SIG-M5 treated with dmso at 0.1 percent for 504 hours (cell line): ENCODE measurements at regions not wholly inside any gene's neighbourhood (a gene's known extent, or its start where the extent isn't known, plus 50 kb on each side); places are given as distances from the start of the nearest gene placed in this dataset.

Experiments
- DNase-seq: peaks from one replicate; lab custom pipeline; 2025; ENCODE audit not compliant: unreplicated experiment; lab: John Stamatoyannopoulos, UW

GRCh38 chr2:12827721-12828120 is 111.0 kb downstream of the TRIB2 start:
- DNase-seq = no peak

DNA sequence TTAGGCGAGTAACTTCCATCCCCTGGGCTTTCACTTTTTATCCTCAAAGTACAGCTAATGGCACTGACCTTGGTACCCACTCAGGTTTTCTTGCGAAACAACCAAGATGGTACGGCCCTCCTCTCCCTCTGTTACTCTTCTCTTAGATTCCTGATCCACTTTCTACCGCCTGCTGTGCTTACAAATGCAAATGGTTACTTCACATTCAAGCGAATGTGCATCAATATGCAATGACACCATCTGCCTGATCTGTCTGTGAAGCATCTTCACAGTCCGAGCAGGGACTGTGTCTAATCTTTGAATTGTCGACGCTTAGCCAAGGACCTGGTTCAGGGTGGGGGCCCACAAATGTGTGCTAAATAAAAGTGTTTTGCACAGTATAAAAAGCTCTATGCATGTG is 112.2 kb downstream of the TRIB2 start:
- DNase-seq = no peak

DNA sequence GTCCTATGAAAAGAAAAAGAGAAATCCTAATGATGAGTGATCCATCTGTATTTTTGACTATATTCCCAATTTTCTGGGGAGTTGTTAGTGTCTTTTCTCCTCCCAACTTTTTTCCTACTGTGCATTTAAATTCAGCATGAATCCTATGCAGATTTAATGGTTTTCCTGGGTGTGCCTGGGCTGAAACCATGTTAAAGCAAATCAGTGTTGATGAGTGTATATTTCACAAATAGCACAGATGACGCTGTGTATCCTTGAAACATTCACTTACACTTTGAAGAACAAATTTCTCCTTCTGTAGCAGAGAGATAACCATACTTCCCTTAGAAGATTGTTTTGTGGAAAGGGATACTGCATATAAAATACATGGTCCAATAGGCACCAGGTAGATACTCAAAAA is 114.3 kb downstream of the TRIB2 start:
- DNase-seq = no peak

DNA sequence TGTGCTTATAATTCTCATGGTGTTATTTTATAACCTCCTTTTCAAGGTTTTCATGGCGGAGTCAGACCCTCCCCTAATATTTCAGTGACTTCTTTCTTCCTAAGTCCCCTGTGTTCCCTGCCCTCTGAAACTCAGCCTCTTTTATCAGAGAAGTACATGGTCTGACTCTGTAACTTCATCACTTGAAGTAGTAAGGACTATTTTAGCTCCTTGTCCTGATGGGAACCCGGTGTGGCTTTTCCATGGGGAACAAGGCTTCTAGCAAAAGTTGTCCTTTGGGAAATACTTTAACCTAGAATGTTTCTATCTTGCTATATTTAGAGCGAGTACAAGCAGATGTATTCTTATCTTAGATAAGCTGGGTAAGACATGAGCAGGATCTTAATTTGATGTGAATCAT is 117.5 kb downstream of the TRIB2 start:
- no peak for DNase-seq

DNA sequence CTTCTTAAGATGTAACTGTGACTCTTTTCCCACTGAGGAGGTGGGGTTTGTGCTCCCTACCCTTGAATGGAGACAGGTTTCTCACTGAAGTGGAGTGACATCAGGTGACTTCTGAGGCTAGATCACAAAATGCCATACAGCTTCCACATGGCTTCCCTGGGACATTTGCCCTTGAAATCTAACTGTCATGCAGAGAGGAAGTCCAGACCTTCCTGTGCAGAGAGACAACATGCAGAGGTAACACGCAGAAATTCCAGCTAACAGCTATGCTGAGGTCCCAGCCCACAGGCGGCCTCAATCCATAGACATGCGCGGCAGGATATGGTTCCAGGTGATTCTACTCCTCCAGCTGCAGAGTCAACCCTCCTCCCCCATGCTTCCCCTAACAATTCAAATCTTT is 119.0 kb downstream of the TRIB2 start:
- no peak for DNase-seq

DNA sequence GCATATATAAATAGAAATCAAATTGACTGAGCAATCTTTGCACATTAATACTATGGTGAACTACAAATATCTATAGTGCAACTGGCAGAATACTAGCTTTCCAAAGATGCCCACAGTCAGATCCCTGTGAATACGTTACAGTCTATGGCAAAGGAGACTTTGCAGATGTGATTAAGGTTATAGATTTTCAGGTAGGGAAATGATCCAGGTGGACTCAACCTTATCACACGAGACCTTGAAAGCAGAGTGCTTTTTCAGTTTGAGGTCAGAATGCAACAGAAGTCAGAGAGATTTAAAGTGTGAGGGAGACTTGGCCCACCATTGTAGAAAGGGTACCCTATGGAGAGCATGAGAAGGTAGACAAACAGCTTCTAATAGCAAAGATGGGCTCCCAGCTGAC is 122.6 kb downstream of the TRIB2 start:
- no peak for DNase-seq

- DNase-seq = no peak
These were observed 124.3 kb downstream of the TRIB2 start for GRCh38 chr2:12841021-12841420.

DNA sequence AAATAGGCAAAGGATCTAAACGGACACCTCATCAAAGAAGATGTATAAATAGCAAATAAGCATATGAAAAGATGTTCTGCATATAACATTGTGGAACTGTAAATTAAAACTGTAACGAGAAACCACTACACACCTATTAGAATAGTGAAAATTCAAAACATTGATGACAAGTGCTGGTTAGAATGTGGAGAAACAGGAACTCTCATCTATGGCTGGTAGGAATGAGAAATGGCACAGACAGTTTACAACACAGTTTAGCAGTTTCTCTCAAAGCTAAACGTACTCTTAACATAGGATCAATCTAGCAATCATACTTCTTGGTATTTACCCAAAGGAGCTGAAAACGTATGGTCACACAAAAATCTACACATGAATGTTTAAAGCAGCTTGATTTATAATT is 126.2 kb downstream of the TRIB2 start:
- DNase-seq = no peak

DNA sequence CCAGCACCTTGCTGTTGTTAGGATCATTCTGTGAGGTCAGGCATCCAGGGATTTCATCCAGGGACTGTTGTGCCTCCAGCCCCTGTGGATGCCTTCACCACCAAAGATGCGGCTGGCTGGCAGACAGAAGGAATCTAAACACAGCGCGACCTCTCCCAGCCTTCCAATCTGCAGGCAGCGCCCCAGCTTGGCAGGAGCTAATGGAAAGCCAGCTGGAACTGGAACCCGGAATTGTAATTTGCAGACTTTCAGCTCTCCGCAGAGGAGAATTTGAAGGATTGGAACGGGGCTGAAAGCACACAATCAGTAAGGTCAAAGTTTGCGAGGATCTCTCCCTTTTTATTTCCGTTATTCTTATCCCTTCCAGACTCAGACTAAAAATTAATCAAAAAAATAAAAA is 127.8 kb downstream of the TRIB2 start:
- no peak for DNase-seq

GRCh38 chr2:12847694-12848575 is 131.2 kb downstream of the TRIB2 start:
- no peak for DNase-seq

GRCh38 chr2:12852135-12852534 is 135.4 kb downstream of the TRIB2 start:
- DNase-seq = no peak

- DNase-seq = no peak
These were observed 137.3 kb downstream of the TRIB2 start for GRCh38 chr2:12854001-12854530.

- DNase-seq = no peak
These were observed 138.8 kb downstream of the TRIB2 start for GRCh38 chr2:12855508-12855907.

GRCh38 chr2:12856934-12857601 is 140.3 kb downstream of the TRIB2 start:
- DNase-seq = peak; percentile 52

DNA sequence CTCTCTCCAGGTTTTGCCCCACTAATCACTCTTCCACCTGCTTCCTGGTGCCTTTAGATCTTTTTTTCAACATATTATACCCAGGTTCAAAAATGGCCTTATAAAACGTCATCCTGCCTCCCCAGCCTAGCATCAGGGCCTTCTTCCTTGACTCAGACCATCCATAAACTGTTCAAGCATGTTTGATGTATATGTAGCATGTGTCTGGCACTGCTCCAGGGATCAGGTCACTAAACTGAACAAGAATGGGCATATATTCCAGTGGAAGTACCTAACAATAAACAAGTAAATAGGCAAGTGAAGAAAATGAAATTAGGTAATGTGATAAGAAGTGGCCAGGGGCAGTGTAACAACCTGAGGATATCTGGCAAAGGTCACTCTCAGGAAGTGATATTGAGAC is 141.2 kb downstream of the TRIB2 start:
- no peak for DNase-seq

GRCh38 chr2:12858786-12859185 is 142.1 kb downstream of the TRIB2 start:
- no peak for DNase-seq

GRCh38 chr2:12861344-12861930 is 144.7 kb downstream of the TRIB2 start:
- DNase-seq = no peak

DNA sequence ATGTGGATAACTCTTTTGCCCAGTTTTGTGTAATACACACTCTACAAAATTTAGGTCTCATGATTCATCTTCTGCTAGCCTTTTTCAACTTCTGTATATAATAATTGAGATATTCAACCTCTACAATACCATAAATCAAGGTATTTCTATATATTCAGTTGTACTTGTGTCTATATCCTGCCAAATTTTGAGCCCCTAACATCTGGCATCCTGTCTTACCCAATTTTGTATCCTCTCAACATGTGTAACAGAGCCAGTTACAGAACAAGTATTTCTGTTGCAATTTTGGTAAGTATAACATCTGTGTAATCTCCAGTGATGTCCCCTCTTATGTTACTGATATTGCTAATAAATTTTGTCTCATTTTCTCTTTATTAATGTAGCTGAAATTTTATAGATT is 145.8 kb downstream of the TRIB2 start:
- no peak for DNase-seq

DNA sequence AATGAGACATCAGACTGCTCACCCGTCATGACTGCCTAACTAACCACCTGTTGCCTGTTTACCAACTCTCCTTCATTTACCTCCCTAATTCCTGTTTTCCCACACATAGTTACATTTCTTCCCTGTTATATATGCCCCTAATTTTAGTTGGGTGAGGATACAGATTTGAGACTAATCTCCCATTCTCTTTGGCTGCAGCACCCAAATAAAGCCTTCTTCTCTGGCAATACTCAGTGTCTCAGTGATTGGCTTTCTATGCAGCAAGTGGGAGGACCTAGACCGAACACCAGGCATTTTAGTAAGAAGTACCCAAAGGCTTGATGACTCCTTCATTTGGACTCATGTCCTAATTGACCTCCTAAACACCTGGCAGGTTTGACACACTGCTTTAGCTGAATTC is 147.2 kb downstream of the TRIB2 start:
- DNase-seq = no peak

DNA sequence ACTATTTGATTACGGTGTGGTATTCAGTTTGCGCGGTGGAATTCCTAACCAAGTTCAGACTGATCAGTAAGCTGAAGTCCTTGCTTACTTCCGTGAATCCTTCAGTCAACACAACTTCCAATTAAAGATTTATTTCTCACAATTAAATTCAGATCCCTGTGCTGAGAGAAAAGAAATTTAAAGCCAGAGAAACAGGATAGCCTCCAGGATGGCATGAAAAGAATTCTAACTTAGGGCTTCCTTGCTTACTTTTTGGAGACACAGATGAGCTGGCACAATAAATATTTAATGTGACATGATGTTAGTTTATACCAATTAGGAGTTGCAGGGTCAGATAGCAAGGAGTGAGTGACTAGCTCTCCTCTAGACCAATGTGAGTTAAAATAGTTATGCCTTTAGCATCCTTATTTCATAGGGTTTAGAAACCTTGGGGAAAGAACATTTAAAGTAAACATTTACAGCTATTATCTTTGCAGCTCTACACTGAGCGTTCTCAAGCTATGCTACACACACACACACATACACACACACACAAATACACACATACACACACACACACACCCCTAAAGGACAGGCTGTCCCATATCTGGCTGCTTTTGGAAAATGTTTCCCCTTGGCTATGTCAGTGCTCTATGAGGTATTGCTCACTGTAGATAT is 151.0 kb downstream of the TRIB2 start:
- DNase-seq = no peak

DNA sequence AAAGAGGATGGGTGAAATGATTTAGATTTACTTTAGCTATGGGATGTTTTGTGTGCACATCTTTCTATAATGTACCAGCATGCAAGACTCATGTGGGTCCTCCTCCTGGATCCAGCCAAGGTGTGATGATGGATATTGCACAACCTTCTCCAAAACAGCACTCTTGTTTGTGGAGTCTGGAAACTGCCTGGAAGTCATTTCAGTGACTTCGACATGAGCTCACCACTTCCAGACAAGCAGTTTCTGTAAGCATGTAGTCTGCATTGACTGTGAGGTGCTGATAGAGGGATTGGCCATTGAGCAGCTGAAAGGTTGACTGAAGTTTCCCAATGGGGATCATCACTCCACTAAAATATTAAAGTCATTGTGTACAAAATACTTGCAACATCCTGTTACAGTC is 154.0 kb downstream of the TRIB2 start:
- no peak for DNase-seq
